ENCODE measurements at regions not wholly inside any gene's neighbourhood (a gene's known extent, or its start where the extent isn't known, plus 50 kb on each side); places are given as distances from the start of the nearest gene placed in this dataset.

DNA sequence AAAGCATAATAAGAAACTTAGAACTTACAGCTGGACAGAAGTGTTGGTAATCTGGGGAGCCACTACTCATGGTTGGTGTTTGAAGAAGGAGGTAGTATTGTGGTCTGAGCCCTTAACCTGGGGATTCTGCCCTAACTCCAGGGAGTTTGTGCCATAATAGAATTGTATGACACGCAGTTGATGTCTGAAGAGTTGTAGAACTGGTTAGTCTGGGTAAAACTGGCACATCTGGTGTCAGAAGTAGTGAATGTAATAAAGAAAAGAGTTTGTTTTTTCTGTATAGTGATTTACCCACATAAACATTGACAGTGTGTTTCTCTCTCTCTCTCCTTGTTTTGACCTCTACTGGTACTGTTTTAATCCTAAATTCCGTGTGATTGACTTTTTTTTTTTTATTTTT, 448.1 kb upstream of the SEMA3D start:
- TF ChIP-seq, protein P1, sequence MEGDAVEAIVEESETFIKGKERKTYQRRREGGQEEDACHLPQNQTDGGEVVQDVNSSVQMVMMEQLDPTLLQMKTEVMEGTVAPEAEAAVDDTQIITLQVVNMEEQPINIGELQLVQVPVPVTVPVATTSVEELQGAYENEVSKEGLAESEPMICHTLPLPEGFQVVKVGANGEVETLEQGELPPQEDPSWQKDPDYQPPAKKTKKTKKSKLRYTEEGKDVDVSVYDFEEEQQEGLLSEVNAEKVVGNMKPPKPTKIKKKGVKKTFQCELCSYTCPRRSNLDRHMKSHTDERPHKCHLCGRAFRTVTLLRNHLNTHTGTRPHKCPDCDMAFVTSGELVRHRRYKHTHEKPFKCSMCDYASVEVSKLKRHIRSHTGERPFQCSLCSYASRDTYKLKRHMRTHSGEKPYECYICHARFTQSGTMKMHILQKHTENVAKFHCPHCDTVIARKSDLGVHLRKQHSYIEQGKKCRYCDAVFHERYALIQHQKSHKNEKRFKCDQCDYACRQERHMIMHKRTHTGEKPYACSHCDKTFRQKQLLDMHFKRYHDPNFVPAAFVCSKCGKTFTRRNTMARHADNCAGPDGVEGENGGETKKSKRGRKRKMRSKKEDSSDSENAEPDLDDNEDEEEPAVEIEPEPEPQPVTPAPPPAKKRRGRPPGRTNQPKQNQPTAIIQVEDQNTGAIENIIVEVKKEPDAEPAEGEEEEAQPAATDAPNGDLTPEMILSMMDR (IDR thresholded peaks at IDR 0.05; ENCODE audit: low read depth, low read length): no peak
- no peak for DNase-seq (ENCODE audit: extremely low read depth, low read depth)

- TF ChIP-seq, protein P1 (IDR thresholded peaks at IDR 0.05; ENCODE audit: low read depth, low read length): no peak
- no peak for DNase-seq (ENCODE audit: extremely low read depth, low read depth)
Measured at GRCh38 chr7:85630904-85631600, 444.2 kb upstream of the SEMA3D start.

DNA sequence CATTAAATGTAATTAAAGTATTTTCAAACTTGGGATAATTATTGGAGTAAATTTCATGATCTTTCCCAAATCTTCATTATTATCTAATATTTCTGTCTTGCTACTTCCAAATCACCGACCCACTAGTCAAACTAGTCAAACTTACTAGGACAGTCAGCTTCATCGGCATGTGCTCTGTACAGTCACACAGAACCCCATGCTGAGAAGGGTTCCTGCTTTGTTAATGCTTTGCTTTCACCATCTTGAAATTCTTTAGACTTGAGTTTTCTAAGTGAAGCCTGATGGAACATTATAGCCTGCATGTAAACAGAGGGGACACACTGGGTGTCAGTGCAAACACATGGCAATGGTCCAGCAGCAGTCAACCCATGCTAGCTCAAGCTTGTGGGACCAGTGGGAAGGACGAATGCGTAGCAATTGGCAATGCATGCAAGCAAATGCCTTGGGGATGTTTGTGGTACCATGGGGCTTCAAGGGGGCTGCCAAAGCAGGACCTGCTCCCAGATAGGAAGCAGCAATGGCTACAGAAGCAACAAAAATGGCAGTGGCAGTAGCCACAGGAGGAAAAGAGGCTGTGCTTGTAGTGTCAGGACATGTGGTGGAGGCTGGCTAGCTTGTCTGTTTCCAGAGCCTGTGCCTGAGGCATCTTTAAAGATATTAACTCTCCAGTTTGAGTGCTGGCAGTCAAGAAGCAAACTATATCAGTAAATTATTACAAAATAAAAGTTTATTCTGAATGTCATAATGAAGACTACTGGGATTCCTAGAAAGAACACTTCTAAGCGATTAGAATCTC, 441.1 kb upstream of the SEMA3D start:
- TF ChIP-seq, protein P1 (IDR thresholded peaks at IDR 0.05; ENCODE audit: low read depth, low read length): no peak
- DNase-seq (ENCODE audit: extremely low read depth, low read depth): no peak

- no peak for DNase-seq (ENCODE audit: extremely low read depth, low read depth)
- TF ChIP-seq, protein P1 (IDR thresholded peaks at IDR 0.05; ENCODE audit: low read depth, low read length): no peak
Measured at GRCh38 chr7:85622059-85622458, 435.2 kb upstream of the SEMA3D start.

- DNase-seq (ENCODE audit: extremely low read depth, low read depth): no peak
- TF ChIP-seq, protein P1 (IDR thresholded peaks at IDR 0.05; ENCODE audit: low read depth, low read length): no peak
Measured at GRCh38 chr7:85620936-85621685, 434.3 kb upstream of the SEMA3D start.

DNA sequence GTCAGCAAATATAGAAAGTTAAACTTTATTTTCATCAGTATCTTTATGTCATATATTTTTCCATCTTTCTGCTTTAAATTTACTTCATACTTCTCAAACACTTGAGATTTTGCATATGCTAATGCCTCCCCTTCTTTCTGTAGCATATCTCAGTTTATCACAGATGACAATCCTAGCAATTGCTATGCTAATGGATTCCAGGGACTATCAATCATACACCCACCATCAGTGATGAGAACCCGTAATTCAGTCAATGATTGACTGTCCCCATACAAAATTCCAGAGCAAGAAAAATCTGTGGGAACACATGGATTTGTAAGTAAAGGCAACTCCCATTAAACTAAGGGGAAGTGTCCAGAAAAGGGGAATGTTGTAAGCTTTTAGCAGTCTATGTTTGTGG, 432.4 kb upstream of the SEMA3D start:
- no peak for DNase-seq (ENCODE audit: extremely low read depth, low read depth)
- TF ChIP-seq, protein P1 (IDR thresholded peaks at IDR 0.05; ENCODE audit: low read depth, low read length): no peak

DNA sequence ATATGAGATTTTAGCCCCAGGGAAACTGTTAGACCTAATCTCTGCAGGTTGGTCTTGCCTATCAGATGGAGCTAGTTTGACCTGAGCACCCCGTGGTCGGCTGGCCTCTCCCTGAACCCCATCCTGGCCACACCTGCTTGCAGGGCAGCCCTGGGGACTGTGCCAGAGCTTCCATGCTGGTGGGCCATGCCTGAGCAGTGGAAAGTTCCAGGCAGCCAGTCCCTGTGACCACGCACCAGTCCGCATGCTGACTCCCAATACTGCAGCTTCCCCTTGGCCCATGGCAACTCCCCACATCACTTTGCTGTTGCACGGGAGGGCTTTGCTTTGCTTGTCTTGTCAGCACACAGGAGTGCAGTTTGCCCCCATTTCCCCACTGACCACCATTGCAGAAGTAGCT, 427.8 kb upstream of the SEMA3D start:
- TF ChIP-seq, protein P1 (IDR thresholded peaks at IDR 0.05; ENCODE audit: low read depth, low read length): no peak
- DNase-seq (ENCODE audit: extremely low read depth, low read depth): no peak

Data from AG09319 (cell line).